Endothelial cell of umbilical vein (primary cell): ENCODE measurements at regions not wholly inside any gene's neighbourhood (a gene's known extent, or its start where the extent isn't known, plus 50 kb on each side); places are given as distances from the start of the nearest gene placed in this dataset.
"Not testable (repeated sequence)": the region's sequence is repeated elsewhere in the genome, so short reads cannot be mapped to it uniquely, and the experiment has no call there.

Source experiments
- BruUV-seq: library from RNA; stranded (reverse); fragments of 400-500 nt; replicated peaks from 2 replicates; lab custom pipeline; 2021; lab: Mats Ljungman, UMichigan
- CTCF ChIA-PET: fragments of 300-600, 350-600 bp; sonication (Branson Sonifier 250); formaldehyde crosslinking; loops from one replicate; lab custom pipeline; 2021; ENCODE audit warnings: antibody characterized with exemption, inconsistent platforms; lab: Charles Lee
- POLR2A ChIA-PET: fragments of 300-600, 350-600 bp; sonication (Branson Sonifier 250); formaldehyde crosslinking; loops from one replicate; lab custom pipeline; 2021; ENCODE audit warnings: antibody characterized with exemption, inconsistent platforms; lab: Charles Lee
- DNase-seq: peaks from one replicate; pipeline ENCODE4 v3.0.0-alpha.2; 2011; ENCODE audit warnings: low read depth, low spot score
- FAIRE-seq: peaks from 2 replicates; lab custom pipeline; 2011; peaks lifted over from hg19 to GRCh38; lab: Jason Lieb, UNC
- H2AFZ ChIP-seq: 2 replicates; pipeline ENCODE4 v1.6.0; 2012; ENCODE audit warnings: low read depth, low read length, control low read depth, inconsistent platforms
- H3K27ac ChIP-seq: 2 replicates; pipeline ENCODE4 v1.5.1; 2011; ENCODE audit warnings: low read depth, mild to moderate bottlenecking, control low read depth, low read length, moderate library complexity; ENCODE audit not compliant: insufficient read depth
- H3K27me3 ChIP-seq, 2 experiments: 2 replicates each; pipeline versions ENCODE4 v1.6.0 to v1.6.1; 2011; ENCODE audit warnings: low read length in 2 of 2, mixed read lengths in 1 of 2; ENCODE audit not compliant: control insufficient read depth in 2 of 2, insufficient read depth in 2 of 2
- H3K36me3 ChIP-seq, 2 experiments: 2 replicates in 1 of 2; 3 replicates in 1 of 2; pipeline ENCODE4 v1.5.1; 2011; ENCODE audit warnings: low read length in 2 of 2, mild to moderate bottlenecking in 1 of 2, moderate library complexity in 1 of 2; ENCODE audit not compliant: control insufficient read depth in 2 of 2, insufficient read depth in 2 of 2; ENCODE audit errors: extremely low read depth in 1 of 2
- H3K4me1 ChIP-seq: 3 replicates; pipeline ENCODE4 v1.5.1; 2011; ENCODE audit warnings: mild to moderate bottlenecking, low read length; ENCODE audit not compliant: control insufficient read depth, insufficient read depth; ENCODE audit errors: extremely low read depth
- H3K4me2 ChIP-seq: 2 replicates; pipeline ENCODE4 v1.6.1; 2011; ENCODE audit warnings: low read length, control low read depth, mixed read lengths; ENCODE audit not compliant: insufficient read depth
- H3K4me3 ChIP-seq, 3 experiments: fragments of 200-600 bp in 1 of 3; sonication (generic), shearing (Covaris generic) in 1 of 3; replicated peaks in 1 of 3; 2 replicates each; pipeline ENCODE4 v1.5.1; 2011 to 2016; ENCODE audit warnings: control low read depth in 3 of 3, low read length in 3 of 3, mild to moderate bottlenecking in 2 of 3, inconsistent platforms in 1 of 3, low read depth in 1 of 3, moderate library complexity in 1 of 3; ENCODE audit not compliant: insufficient read depth in 1 of 3
- H3K79me2 ChIP-seq: 2 replicates; pipeline ENCODE4 v1.6.0; 2012; ENCODE audit warnings: low read length, inconsistent platforms; ENCODE audit not compliant: control insufficient read depth, insufficient read depth
- H3K9ac ChIP-seq: replicated peaks from 2 replicates; pipeline ENCODE3; 2011; ENCODE audit warnings: low read length, control low read depth; ENCODE audit not compliant: insufficient read depth; ENCODE audit errors: extremely low read depth
- H3K9me1 ChIP-seq: replicated peaks from 3 replicates; pipeline ENCODE4 v1.6.0; 2011; ENCODE audit warnings: mild to moderate bottlenecking, low read length; ENCODE audit not compliant: control insufficient read depth, insufficient read depth; ENCODE audit errors: extremely low read depth
- H3K9me3 ChIP-seq: replicated peaks from 2 replicates; pipeline ENCODE4 v1.5.1; 2012; ENCODE audit warnings: low read length, inconsistent platforms; ENCODE audit not compliant: control insufficient read depth, insufficient read depth
- H4K20me1 ChIP-seq: replicated peaks from 2 replicates; pipeline ENCODE3; 2011; ENCODE audit warnings: mild to moderate bottlenecking, low read length; ENCODE audit not compliant: control insufficient read depth, insufficient read depth; ENCODE audit errors: extremely low read depth
- EZH2 ChIP-seq: IDR thresholded peaks from 2 replicates; pipeline ENCODE4 v1.6.1; 2012; ENCODE audit warnings: borderline replicate concordance, low read depth, mild to moderate bottlenecking, moderate library complexity, low read length, inconsistent platforms; ENCODE audit not compliant: severe bottlenecking
- JUN ChIP-seq: IDR thresholded peaks from 2 replicates; pipeline ENCODE4 v1.6.1; 2011; ENCODE audit warnings: borderline replicate concordance, low read depth; ENCODE audit not compliant: insufficient read length, insufficient read depth
- POLR2A ChIP-seq: IDR thresholded peaks from 2 replicates; pipeline ENCODE4 v1.6.1; 2012; ENCODE audit warnings: low read depth, mild to moderate bottlenecking, control low read depth, low read length
- dilution Hi-C: fragments of 300-500 bp; cut with MboI; formaldehyde crosslinking; loops from one replicate; pipeline ENCODE4 v1.15.0; 2019; ENCODE audit warnings: low sequenced_read_pairs; ENCODE audit not compliant: extremely low pct_ligation_motif_present
- intact Hi-C: fragments of 100-400 bp; cut with micrococcal nuclease; formaldehyde crosslinking; loops from one replicate; pipeline ENCODE4 v1.10.0; 2022
- TF ChIP-seq, protein P1 (sequence below): IDR thresholded peaks from 2 replicates; pipeline ENCODE4 v1.6.1; 2011; ENCODE audit not compliant: insufficient read depth, insufficient read length
- TF ChIP-seq, protein P2 (sequence below), 2 donors: IDR thresholded peaks; 1 replicate in 1 of 2; 2 replicates in 1 of 2; pipeline ENCODE4 v1.5.1; 2011; ENCODE audit warnings: low read length in 2 of 2, mild to moderate bottlenecking in 2 of 2, moderate library complexity in 2 of 2, control low read depth in 1 of 2, inconsistent platforms in 1 of 2, low read depth in 1 of 2; ENCODE audit not compliant: insufficient read depth in 1 of 2; ENCODE audit errors: extremely low read depth in 1 of 2

DNA sequence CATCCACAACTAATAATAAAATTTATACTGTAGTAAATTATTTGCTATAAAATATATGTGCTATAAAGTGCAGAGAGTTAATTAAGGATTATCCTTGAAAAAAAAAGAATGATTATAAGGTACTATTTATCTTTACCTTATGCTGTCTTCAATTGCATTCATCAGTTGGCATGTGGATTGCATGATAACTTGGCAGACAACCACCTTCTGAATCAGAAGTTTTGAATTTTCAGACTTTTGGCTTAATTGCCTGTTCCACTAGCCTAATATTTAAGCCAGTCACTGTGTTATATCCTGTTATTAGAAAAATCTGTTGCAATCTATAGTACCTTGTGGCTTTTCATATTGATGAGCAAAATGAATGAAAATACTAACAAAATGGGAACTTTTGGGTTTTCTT is 1040.3 kb upstream of the PCDH10 start:
- Histone ChIP-seq H3K27ac (no peak overlapping the region), H3K4me3 (no peak overlapping the region), H4K20me1 (no peaks in the 10 kb centered on the region), H3K9ac (no peak overlapping the region), H3K4me1 (no peaks in the 10 kb centered on the region), H3K79me2 (no peaks in the 10 kb centered on the region), H3K36me3 (no peaks in the 10 kb centered on the region), H3K9me1 (no peaks in the 10 kb centered on the region), H3K4me2 (no peak overlapping the region), H2AFZ (no peak overlapping the region), H3K9me3 (no peaks in the 10 kb centered on the region), H3K27me3 (no peaks in the 10 kb centered on the region)
- no peak for DNase-seq
- ChIA-PET POLR2A (interaction anchor here (0.5 kb wide), 1 partner anchor 384 kb away, joined by 4 read pairs; no protein-coding TSS in a partner anchor), CTCF (no interaction called here)
- no peak for TF ChIP-seq POLR2A
- TF ChIP-seq JUN = no peak
- no peak for TF ChIP-seq EZH2
- TF ChIP-seq, protein P1, sequence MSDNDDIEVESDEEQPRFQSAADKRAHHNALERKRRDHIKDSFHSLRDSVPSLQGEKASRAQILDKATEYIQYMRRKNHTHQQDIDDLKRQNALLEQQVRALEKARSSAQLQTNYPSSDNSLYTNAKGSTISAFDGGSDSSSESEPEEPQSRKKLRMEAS = no peak
- TF ChIP-seq, protein P2, sequence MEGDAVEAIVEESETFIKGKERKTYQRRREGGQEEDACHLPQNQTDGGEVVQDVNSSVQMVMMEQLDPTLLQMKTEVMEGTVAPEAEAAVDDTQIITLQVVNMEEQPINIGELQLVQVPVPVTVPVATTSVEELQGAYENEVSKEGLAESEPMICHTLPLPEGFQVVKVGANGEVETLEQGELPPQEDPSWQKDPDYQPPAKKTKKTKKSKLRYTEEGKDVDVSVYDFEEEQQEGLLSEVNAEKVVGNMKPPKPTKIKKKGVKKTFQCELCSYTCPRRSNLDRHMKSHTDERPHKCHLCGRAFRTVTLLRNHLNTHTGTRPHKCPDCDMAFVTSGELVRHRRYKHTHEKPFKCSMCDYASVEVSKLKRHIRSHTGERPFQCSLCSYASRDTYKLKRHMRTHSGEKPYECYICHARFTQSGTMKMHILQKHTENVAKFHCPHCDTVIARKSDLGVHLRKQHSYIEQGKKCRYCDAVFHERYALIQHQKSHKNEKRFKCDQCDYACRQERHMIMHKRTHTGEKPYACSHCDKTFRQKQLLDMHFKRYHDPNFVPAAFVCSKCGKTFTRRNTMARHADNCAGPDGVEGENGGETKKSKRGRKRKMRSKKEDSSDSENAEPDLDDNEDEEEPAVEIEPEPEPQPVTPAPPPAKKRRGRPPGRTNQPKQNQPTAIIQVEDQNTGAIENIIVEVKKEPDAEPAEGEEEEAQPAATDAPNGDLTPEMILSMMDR (IDR thresholded peaks at IDR 0.05; ENCODE audit: extremely low read depth in 1 of 2, insufficient read depth in 1 of 2, low read depth in 1 of 2, low read length in 2 of 2) = no peak
- intact Hi-C loops = no loop called here
- FAIRE-seq = no peak
- no TSS peak for BruUV-seq
- dilution Hi-C loops = no loop called here

GRCh38 chr4:132114885-132115284 is 1034.2 kb upstream of the PCDH10 start:
- intact Hi-C loops (no loop called here), dilution Hi-C loops (no loop called here)
- FAIRE-seq (no peak), DNase-seq (no peak)
- TF ChIP-seq EZH2 (no peak), JUN (no peak)
- TF ChIP-seq, protein P1 = no peak
- TF ChIP-seq, protein P2 (IDR thresholded peaks at IDR 0.05; ENCODE audit: extremely low read depth in 1 of 2, insufficient read depth in 1 of 2, low read depth in 1 of 2, low read length in 2 of 2) = no peak
- Histone ChIP-seq H3K9ac (no peak overlapping the region), H3K9me3 (no peaks in the 10 kb centered on the region), H3K9me1 (no peaks in the 10 kb centered on the region), H3K27me3 (no peaks in the 10 kb centered on the region), H3K4me3 (no peak overlapping the region), H2AFZ (no peak overlapping the region), H3K4me2 (no peak overlapping the region), H3K79me2 (no peaks in the 10 kb centered on the region), H3K4me1 (no peaks in the 10 kb centered on the region), H3K36me3 (no peaks in the 10 kb centered on the region), H4K20me1 (no peaks in the 10 kb centered on the region), H3K27ac (no peak overlapping the region)
- BruUV-seq = no TSS peak
- POLR2A ChIA-PET = no interaction called here
- CTCF ChIA-PET = interaction anchor here (1.5 kb wide), 1 partner anchor 13 kb away, joined by 4 read pairs; no protein-coding TSS in a partner anchor

DNA sequence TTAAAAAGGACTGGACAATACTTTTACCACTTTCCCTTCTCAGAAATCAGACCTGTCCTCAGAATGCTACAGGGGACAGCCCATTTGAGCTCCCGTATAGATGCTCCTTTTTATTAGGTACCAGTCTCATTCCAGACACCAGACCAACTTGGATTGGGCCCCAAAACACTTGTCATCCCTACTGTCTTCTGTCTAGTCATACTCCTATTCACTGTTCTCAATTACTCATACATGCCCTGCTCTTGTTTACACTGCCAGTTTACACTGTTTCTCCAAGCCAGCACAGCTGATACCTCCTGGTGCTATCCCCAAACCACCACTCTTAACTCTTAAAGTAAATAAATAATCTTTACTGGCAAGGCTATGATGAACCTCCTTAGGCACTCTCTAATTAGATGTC is 1026.4 kb upstream of the PCDH10 start:
- H3K9ac ChIP-seq, DNase-seq, H3K36me3 ChIP-seq, H3K27ac ChIP-seq, CTCF ChIA-PET, BruUV-seq, H3K4me2 ChIP-seq, H3K79me2 ChIP-seq, H2AFZ ChIP-seq, FAIRE-seq, H3K27me3 ChIP-seq, H4K20me1 ChIP-seq, H3K9me1 ChIP-seq, H3K9me3 ChIP-seq, H3K4me3 ChIP-seq, dilution Hi-C loops, H3K4me1 ChIP-seq, POLR2A ChIA-PET, intact Hi-C loops: not testable (repeated sequence)
